K562 (cell line): ENCODE measurements at regions not wholly inside any gene's neighbourhood (a gene's known extent, or its start where the extent isn't known, plus 50 kb on each side); places are given as distances from the start of the nearest gene placed in this dataset.

Source experiments
- ATAC-seq: fragments of 200-7000 bp; cut with Tn5 transposase; 3 replicates; pipeline ENCODE4 v1.9.1; 2020; ENCODE audit warnings: moderate library complexity
- BruUV-seq: library from RNA; stranded (reverse); fragments of 400-500 nt; replicated peaks from 2 replicates; lab custom pipeline; 2021; lab: Mats Ljungman, UMichigan
- CTCF ChIA-PET: fragments of 300-600 bp; formaldehyde crosslinking; extraction: SDS; loops from one replicate; lab custom pipeline; 2021; ENCODE audit warnings: low intra/inter-chr PET ratio; lab: Yijun Ruan, JAX
- POLR2A ChIA-PET: fragments of 300-600, 350-650 bp; sonication (Branson Sonifier 250); formaldehyde crosslinking; extraction: SDS; loops from one replicate; lab custom pipeline; 2021; ENCODE audit warnings: antibody characterized with exemption, inconsistent platforms; lab: Yijun Ruan, JAX
- DNase-seq, 4 experiments: peaks; one replicate each; pipeline versions ENCODE4 v3.0.0 to v3.0.0-alpha.2; 2011 to 2018; ENCODE audit warnings: low spot score in 3 of 4, mixed read lengths in 3 of 4; ENCODE audit errors: extremely low read depth in 1 of 4
- FAIRE-seq: peaks from 2 replicates; lab custom pipeline; 2011; peaks lifted over from hg19 to GRCh38; lab: Jason Lieb, UNC
- H2AFZ ChIP-seq: 2 replicates; pipeline ENCODE4 v1.6.0; 2011; ENCODE audit warnings: low read depth, low read length, control low read depth, inconsistent platforms
- H3K27ac ChIP-seq: fragments of 200-600 bp; 3 replicates; pipeline ENCODE4 v1.8.0; 2011; ENCODE audit warnings: low read depth, mild to moderate bottlenecking, control low read depth, inconsistent platforms, low read length, moderate library complexity, mixed read lengths; ENCODE audit errors: extremely low read depth
- H3K27me3 ChIP-seq, 2 experiments: fragments of 300-600 bp in 1 of 2; 2 replicates in 1 of 2; 3 replicates in 1 of 2; pipeline versions ENCODE4 v1.6.0 to v1.8.0; 2011; ENCODE audit warnings: inconsistent platforms in 2 of 2, low read length in 2 of 2, mild to moderate bottlenecking in 1 of 2, mixed read lengths in 1 of 2, moderate library complexity in 1 of 2; ENCODE audit not compliant: control insufficient read depth in 2 of 2, insufficient read depth in 2 of 2
- H3K36me3 ChIP-seq: fragments of 300-600 bp; 3 replicates; pipeline ENCODE4 v1.8.0; 2011; ENCODE audit warnings: mild to moderate bottlenecking, low read length, inconsistent platforms; ENCODE audit not compliant: control insufficient read depth, insufficient read depth
- H3K4me1 ChIP-seq, 2 experiments: fragments of 200-600 bp in 1 of 2; replicated peaks in 1 of 2; 2 replicates in 1 of 2; 3 replicates in 1 of 2; pipeline versions ENCODE4 v1.5.1 to v1.8.0; 2011; ENCODE audit warnings: inconsistent platforms in 2 of 2, low read length in 2 of 2, mild to moderate bottlenecking in 1 of 2, mixed read lengths in 1 of 2, moderate library complexity in 1 of 2; ENCODE audit not compliant: control insufficient read depth in 2 of 2, insufficient read depth in 2 of 2
- H3K4me2 ChIP-seq: 2 replicates; pipeline ENCODE4 v1.6.1; 2011; ENCODE audit warnings: low read length, control low read depth, inconsistent platforms, mixed read lengths; ENCODE audit not compliant: insufficient read depth
- H3K4me3 ChIP-seq: fragments of 200-600 bp; sonication (generic), shearing (Covaris generic); 2 replicates; pipeline ENCODE4 v1.5.1; 2016; ENCODE audit warnings: control low read depth, inconsistent platforms
- H3K79me2 ChIP-seq: fragments of 200-600 bp; 3 replicates; pipeline ENCODE4 v1.8.0; 2011; ENCODE audit warnings: low read length, inconsistent platforms; ENCODE audit not compliant: control insufficient read depth, insufficient read depth
- H3K9ac ChIP-seq, 2 experiments: 2 replicates each; pipeline versions ENCODE4 v1.6.0 to v1.6.1; 2011; ENCODE audit warnings: low read depth in 2 of 2, low read length in 2 of 2, control low read depth in 1 of 2, inconsistent platforms in 1 of 2, mild to moderate bottlenecking in 1 of 2, mixed read lengths in 1 of 2; ENCODE audit not compliant: insufficient read depth in 1 of 2
- H3K9me1 ChIP-seq: one replicate; pipeline ENCODE4 v1.6.0; 2011; ENCODE audit warnings: inconsistent platforms, mild to moderate bottlenecking, low read length, moderate library complexity; ENCODE audit not compliant: control insufficient read depth, insufficient read depth
- H3K9me3 ChIP-seq: replicated peaks from 2 replicates; pipeline ENCODE4 v1.5.1; 2011; ENCODE audit warnings: low read depth, low read length, inconsistent platforms; ENCODE audit not compliant: control insufficient read depth, insufficient read depth
- H4K20me1 ChIP-seq: replicated peaks from 2 replicates; pipeline ENCODE4 v1.6.1; 2011; ENCODE audit warnings: low read length, inconsistent platforms, mixed read lengths; ENCODE audit not compliant: control insufficient read depth, insufficient read depth
- STAT5B ChIP-seq: fragments of 250-450 bp; sonication (Bioruptor Pico); IDR thresholded peaks from 2 replicates; pipeline ENCODE4 v1.8.0; 2021; ENCODE audit warnings: mild to moderate bottlenecking, inconsistent platforms
- TAF7 ChIP-seq: fragments of 450-650 bp; IDR thresholded peaks from 2 replicates; pipeline ENCODE4 v1.6.1; 2016; ENCODE audit warnings: missing genetic modification characterization, missing compliant biosample characterization
- ZBTB34 ChIP-seq: fragments of 250-450 bp; sonication (Bioruptor Pico); IDR thresholded peaks from 2 replicates; pipeline ENCODE4 v1.8.0; 2021; ENCODE audit warnings: mild to moderate bottlenecking, moderate library complexity
- ZNF165 ChIP-seq: fragments of 250-450 bp; sonication (Bioruptor Pico); IDR thresholded peaks from 2 replicates; pipeline ENCODE4 v1.4.0; 2020; ENCODE audit warnings: borderline replicate concordance
- ZNF444 ChIP-seq: fragments of 250-450 bp; sonication (Bioruptor Pico); IDR thresholded peaks from 2 replicates; pipeline ENCODE4 v1.4.0; 2020; ENCODE audit warnings: mild to moderate bottlenecking, moderate library complexity
- ZNF584 ChIP-seq: fragments of 200-800 bp; sonication (Bioruptor generic); IDR thresholded peaks from 2 replicates; pipeline ENCODE4 v1.6.1; 2016; ENCODE audit warnings: low read depth, mild to moderate bottlenecking, missing genetic modification characterization, missing compliant biosample characterization
- WGBS: fragments of 100-300 bp; shearing (Covaris generic); methylation state at CpG from one replicate; pipeline ENCODE4 v1.1.6; 2016; ENCODE audit warnings: low coverage, mixed read lengths; ENCODE audit not compliant: insufficient coverage; ENCODE audit errors: missing lambda C conversion rate; 5-methylcytosine and 5-hydroxymethylcytosine counted together
- in situ Hi-C: fragments of 300-500 bp; cut with MboI; formaldehyde crosslinking; loops from 4 replicates; pipeline ENCODE4 v1.15.0; 2018; ENCODE audit warnings: inconsistent platforms, mixed read lengths
- intact Hi-C: fragments of 100-400 bp; cut with micrococcal nuclease; formaldehyde crosslinking; loops from 2 replicates; pipeline ENCODE4 v1.14.2; 2022

- Histone ChIP-seq H2AFZ (no peak overlapping the region), H3K4me3 (no peak overlapping the region), H4K20me1 (no peaks in the 10 kb centered on the region), H3K4me1 (no peaks in the 10 kb centered on the region), H3K27me3 (peaks cover 38 to 60% of the 10 kb centered on the region in 2 experiments), H3K9me3 (no peaks in the 10 kb centered on the region), H3K36me3 (no peaks in the 10 kb centered on the region), H3K9me1 (no peaks in the 10 kb centered on the region), H3K79me2 (no peaks in the 10 kb centered on the region), H3K9ac (no peak overlapping the region), H3K27ac (no peak overlapping the region), H3K4me2 (no peak overlapping the region)
- WGBS: 0% methylated on average over 1 of the region's 1 CpG
- FAIRE-seq: no peak
- intact Hi-C loops (no loop called here), in situ Hi-C loops (no loop called here)
- TF ChIP-seq STAT5B (CRISPR knock-in tag): no peak
- no peak for TF ChIP-seq ZNF165 (CRISPR knock-in tag)
- TF ChIP-seq ZNF584 (CRISPR knock-in tag): no peak
- TF ChIP-seq TAF7: no peak
- no peak for TF ChIP-seq ZBTB34 (CRISPR knock-in tag)
- TF ChIP-seq ZNF444: no peak
- BruUV-seq: no TSS peak
- ATAC-seq: no peak
- CTCF ChIA-PET: no interaction called here
- POLR2A ChIA-PET: interaction anchor here (2.0 kb wide), 1 partner anchor 13 kb away, joined by 8 read pairs; no protein-coding TSS in a partner anchor
- no peak for DNase-seq
Observed at GRCh38 chr7:159210581-159211235, 66.0 kb upstream of the VIPR2 start.
